ENCODE measurements at regions not wholly inside any gene's neighbourhood (a gene's known extent, or its start where the extent isn't known, plus 50 kb on each side); places are given as distances from the start of the nearest gene placed in this dataset.

DNA sequence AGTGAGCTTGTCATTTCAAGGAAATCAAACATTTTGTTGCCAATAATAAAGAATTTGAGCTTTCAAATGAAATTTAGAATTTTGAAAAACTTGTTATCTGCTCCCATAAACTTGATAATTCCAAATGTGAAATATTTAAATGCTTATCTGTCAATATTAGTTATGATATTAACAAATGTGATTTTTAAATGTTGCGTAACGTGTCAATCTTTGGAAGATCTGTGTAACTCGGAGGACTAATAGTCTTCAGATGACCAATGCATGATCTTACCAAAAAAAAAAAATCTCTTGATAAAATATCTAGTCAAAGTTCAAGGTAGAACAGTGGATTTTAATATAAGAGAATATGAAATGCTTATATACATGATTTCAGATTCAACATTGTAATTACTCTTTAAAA lies 274.5 kb upstream of the HSF2 start:
- no peaks in the 10 kb centered on the region for H3K4me1 ChIP-seq (ENCODE audit: insufficient read depth, low read length)
- no peaks in the 10 kb centered on the region for H3K27me3 ChIP-seq (ENCODE audit: insufficient read depth, low read length)
- no peak overlapping the region for H3K4me3 ChIP-seq (ENCODE audit: low read length)
- no peaks in the 10 kb centered on the region for H3K9me3 ChIP-seq (ENCODE audit: low read depth, low read length)

DNA sequence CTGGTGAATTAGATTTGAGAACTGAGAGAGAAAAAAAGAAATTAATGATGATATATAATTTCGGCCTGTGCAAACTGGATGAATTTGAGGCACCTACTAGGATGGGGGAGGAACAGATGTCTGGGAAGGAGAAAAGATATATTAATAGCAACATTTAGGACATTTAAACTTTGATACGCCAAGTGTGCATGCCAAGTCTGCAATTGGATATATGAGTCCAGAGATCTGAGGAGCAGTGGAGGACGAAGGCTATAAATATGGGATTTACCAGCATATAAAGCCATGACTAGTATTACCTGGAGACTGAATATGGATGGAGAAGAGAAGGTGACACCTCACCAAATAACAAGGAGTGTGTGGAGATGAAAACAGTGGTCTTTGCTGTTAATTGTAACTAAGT lies 272.6 kb upstream of the HSF2 start:
- Histone ChIP-seq H3K4me3 (ENCODE audit: low read length) (no peak overlapping the region), H3K9me3 (ENCODE audit: low read depth, low read length) (no peaks in the 10 kb centered on the region), H3K4me1 (ENCODE audit: insufficient read depth, low read length) (no peaks in the 10 kb centered on the region), H3K27me3 (ENCODE audit: insufficient read depth, low read length) (no peaks in the 10 kb centered on the region)

DNA sequence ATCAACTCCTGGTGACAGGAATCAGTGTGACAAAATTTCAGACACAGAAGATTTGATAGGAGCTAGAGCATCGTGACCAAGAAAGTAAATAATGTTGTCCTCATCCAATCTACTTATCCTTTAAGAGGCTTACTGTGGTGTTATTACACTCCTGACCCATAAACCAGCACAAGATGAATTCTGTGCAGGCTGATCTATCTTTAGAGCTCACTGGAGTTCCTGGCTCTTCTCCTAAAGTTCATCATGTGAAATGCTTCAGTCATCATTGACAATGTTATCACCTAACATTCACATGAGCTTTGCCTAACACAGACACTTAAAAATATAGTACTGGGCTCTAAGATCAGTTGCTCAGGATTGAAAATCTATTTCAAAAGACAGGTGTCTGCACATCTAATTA lies 271.0 kb upstream of the HSF2 start:
- Histone ChIP-seq H3K4me1 (ENCODE audit: insufficient read depth, low read length) (no peaks in the 10 kb centered on the region), H3K27me3 (ENCODE audit: insufficient read depth, low read length) (no peaks in the 10 kb centered on the region), H3K4me3 (ENCODE audit: low read length) (no peak overlapping the region), H3K9me3 (ENCODE audit: low read depth, low read length) (no peaks in the 10 kb centered on the region)

DNA sequence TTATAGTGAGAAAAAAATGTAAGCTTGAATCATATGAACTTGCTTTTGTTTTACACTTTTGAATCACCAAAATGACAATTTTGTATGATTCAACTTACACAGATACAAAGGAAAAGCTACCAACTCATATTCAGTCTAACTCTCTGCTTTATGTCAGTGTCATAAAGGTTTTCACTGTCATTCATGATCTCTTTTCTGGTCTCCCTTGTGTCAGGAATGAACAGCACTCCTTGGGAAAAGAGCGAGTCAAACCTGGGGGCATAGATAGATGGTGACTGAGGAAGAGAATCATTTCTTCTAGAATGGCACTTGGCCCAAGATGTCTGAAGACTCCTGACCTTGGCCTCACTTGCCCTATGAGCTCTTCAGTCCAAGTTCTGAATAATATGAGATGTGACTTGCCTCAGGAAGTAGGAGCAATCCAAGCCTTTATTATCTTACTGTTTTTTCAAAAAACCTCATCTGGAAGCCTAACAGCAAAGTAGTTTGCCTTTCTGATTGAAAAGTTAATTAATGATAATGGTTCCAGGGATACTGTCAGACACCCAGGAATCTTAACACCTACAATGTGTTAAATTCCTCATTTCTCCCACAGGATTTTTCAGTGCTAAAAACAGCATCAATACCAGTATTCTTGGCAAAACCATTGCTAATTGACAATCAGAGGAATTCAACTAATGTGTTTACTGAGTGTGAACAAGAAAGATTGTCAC lies 270.0 kb upstream of the HSF2 start:
- no peak overlapping the region for H3K4me3 ChIP-seq (ENCODE audit: low read length)
- H3K27me3 ChIP-seq (ENCODE audit: insufficient read depth, low read length), result no peaks in the 10 kb centered on the region
- no peaks in the 10 kb centered on the region for H3K4me1 ChIP-seq (ENCODE audit: insufficient read depth, low read length)
- H3K9me3 ChIP-seq (ENCODE audit: low read depth, low read length), result no peaks in the 10 kb centered on the region

DNA sequence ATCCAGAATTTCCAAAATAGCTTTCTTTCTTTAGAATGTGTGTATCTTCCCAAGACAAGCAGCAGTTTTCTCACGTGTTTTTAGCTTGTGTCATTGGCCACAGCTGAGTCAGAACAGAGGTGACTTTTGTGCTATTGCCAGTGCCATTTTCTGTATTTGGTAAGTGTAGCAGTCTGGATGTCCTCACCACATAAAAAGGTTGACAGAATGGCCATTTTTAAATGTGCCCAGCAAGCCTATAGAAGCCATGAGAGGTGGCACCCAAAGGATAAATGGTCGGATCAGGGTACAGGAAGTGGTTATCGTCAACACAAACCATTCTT lies 269.5 kb upstream of the HSF2 start:
- Histone ChIP-seq H3K4me3 (ENCODE audit: low read length) (no peak overlapping the region), H3K4me1 (ENCODE audit: insufficient read depth, low read length) (no peaks in the 10 kb centered on the region), H3K27me3 (ENCODE audit: insufficient read depth, low read length) (no peaks in the 10 kb centered on the region), H3K9me3 (ENCODE audit: low read depth, low read length) (no peaks in the 10 kb centered on the region)

DNA sequence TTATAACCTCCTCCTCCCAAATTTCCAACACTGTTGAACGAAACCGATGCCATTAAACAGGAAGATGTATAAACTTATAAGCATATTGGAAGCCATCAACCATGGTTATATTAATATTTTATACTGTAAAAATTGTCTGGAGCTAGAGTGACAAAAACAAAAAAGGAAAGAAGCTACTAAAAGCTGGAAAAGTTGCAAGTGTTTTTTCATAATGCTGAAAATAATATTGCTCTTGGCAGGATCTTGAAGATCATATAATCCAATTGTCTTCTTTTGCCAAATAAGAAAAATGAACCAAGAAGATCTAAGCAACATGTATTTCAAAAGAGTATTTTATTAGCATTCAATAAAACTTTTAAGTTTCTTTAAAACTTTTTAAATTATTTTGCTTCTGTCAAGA lies 268.9 kb upstream of the HSF2 start:
- Histone ChIP-seq H3K9me3 (ENCODE audit: low read depth, low read length) (no peaks in the 10 kb centered on the region), H3K4me1 (ENCODE audit: insufficient read depth, low read length) (no peaks in the 10 kb centered on the region), H3K4me3 (ENCODE audit: low read length) (no peak overlapping the region), H3K27me3 (ENCODE audit: insufficient read depth, low read length) (no peaks in the 10 kb centered on the region)

DNA sequence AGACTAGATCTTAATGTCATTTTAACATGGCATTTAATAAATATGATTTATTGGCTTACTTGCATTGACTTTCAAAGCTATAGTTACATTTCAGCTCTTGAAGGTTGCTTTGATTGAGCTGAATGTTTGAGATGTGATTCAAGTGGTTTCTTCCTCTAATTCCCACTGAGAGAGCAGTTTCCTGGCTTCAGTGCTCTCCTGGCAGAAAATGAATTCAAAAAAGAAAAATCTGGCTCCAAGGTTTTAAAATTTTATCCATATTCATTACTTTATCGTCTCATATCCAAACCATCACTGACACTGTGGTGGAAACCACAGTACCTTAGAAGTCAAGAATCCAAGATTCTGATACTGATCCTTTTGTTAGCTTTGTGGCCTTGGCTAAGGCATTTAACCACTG lies 263.1 kb upstream of the HSF2 start:
- Histone ChIP-seq H3K27me3 (ENCODE audit: insufficient read depth, low read length) (no peaks in the 10 kb centered on the region), H3K4me3 (ENCODE audit: low read length) (no peak overlapping the region), H3K9me3 (ENCODE audit: low read depth, low read length) (no peaks in the 10 kb centered on the region), H3K4me1 (ENCODE audit: insufficient read depth, low read length) (no peaks in the 10 kb centered on the region)

DNA sequence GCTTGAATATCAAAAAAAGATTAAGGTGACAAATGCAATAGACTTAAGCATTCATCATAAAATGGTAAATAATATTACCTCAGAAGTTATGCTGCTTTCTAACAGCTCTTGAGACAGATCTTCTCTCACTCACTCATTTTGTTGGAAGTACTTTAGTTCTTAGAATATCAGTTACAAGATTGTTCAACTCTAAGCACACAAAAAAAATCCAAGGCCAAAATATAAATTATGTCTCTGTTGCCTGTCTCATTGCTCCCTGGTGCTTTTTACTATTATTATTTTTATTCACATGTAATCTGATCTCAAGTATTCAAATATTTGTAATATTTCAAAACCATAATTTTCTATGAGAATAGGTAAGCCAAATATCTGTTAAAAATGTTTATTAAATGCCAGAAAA lies 259.4 kb upstream of the HSF2 start:
- Histone ChIP-seq H3K4me1 (ENCODE audit: insufficient read depth, low read length) (no peaks in the 10 kb centered on the region), H3K27me3 (ENCODE audit: insufficient read depth, low read length) (no peaks in the 10 kb centered on the region), H3K4me3 (ENCODE audit: low read length) (no peak overlapping the region), H3K9me3 (ENCODE audit: low read depth, low read length) (no peaks in the 10 kb centered on the region)

DNA sequence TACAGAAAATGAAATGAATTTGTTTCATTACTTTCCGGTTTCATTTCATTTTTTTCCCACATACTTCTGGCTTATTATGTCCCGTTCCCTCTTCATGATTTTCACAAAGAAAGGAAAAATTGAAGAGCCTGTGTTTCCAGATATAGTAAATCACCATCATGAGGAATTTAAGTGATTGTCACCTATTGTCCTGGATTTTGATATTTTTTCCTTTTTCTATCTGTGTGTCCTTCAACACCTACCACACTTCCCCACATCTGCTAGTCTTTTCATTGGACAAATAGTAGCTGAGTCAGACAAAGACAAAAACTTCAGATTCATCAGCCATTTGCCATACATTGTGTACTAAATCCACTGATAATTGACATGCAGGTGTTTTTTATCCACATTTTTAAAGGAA lies 258.2 kb upstream of the HSF2 start:
- Histone ChIP-seq H3K4me1 (ENCODE audit: insufficient read depth, low read length) (no peaks in the 10 kb centered on the region), H3K9me3 (ENCODE audit: low read depth, low read length) (no peaks in the 10 kb centered on the region), H3K27me3 (ENCODE audit: insufficient read depth, low read length) (no peaks in the 10 kb centered on the region), H3K4me3 (ENCODE audit: low read length) (no peak overlapping the region)

DNA sequence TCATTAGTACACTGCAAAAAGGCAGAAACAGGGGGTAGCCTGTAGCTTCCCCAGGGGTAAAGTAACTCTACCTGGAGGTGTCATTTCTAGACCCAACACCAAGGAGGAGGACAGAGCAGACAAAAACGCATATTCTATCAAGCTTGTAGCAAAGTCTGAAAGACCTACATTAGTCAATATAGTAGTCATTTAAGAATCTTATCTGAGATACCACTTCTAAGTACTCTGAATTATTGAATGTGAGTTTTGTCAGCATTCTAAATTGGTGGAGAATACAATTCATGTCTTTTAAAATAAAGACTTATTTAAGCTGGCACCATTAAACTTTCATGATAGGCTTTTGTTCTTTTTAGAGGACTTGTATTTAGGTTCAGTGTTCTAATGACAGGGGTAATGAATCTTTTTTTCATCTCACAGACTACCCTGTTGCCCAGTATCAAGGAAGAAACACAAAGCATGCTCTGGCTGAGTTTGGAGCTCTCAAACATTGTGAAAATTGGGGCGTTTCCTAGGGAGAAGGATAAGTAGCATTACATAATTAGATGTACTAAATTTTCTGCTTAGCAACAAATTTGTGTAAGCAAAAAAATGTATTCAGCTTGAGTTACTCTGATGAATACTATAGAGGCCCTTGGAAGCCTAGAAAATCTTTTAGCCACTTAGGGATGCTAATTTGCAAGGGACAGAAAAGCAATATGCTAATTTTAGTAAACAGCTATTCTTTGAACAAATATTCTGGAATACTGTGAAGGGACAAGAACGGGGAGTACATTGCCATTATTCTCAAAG lies 255.4 kb upstream of the HSF2 start:
- Histone ChIP-seq H3K4me1 (ENCODE audit: insufficient read depth, low read length) (no peaks in the 10 kb centered on the region), H3K4me3 (ENCODE audit: low read length) (no peak overlapping the region), H3K9me3 (ENCODE audit: low read depth, low read length) (no peaks in the 10 kb centered on the region), H3K27me3 (ENCODE audit: insufficient read depth, low read length) (no peaks in the 10 kb centered on the region)

DNA sequence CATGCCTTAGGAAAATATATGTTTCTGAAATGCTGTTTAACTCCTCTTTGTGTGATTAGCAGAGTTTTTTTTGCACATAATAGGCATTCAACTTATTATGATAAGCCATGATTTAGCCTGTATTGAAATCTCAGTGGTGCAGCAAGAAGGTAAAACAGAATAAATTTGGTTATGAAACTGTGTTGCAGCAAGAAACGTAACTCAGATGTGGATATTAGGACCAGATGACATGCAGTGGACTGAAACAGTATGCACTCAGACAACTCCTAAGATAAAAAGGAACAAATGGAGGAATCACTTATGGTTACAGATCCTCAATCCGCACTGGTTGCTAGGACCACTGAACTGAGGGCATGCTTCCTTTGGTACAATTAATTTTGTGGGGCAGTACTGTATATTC lies 254.2 kb upstream of the HSF2 start:
- Histone ChIP-seq H3K9me3 (ENCODE audit: low read depth, low read length) (no peaks in the 10 kb centered on the region), H3K4me3 (ENCODE audit: low read length) (no peak overlapping the region), H3K27me3 (ENCODE audit: insufficient read depth, low read length) (no peaks in the 10 kb centered on the region), H3K4me1 (ENCODE audit: insufficient read depth, low read length) (no peaks in the 10 kb centered on the region)

DNA sequence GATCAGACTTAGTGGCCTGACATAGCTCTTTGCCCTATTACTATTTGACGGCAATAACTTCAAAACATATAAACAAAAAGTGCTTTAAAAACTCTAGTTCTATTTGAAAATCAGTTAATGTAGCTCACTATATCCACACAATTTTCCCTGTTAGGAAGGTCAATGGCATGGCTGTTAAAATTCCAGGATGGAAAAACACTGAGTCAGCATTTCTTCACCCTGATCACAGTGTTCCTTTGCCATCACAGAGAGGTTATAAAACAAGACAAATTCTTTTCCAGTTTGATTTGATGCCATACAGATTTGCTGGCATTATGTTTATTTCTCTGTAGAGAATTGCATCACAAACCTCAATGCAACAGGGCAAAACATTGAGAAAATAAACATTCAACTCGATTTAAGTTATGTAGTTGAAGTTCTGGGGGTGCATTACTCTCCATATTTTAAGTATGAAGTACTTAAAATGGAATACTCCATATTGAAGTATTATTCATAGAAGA lies 253.7 kb upstream of the HSF2 start:
- no peaks in the 10 kb centered on the region for H3K4me1 ChIP-seq (ENCODE audit: insufficient read depth, low read length)
- no peaks in the 10 kb centered on the region for H3K9me3 ChIP-seq (ENCODE audit: low read depth, low read length)

DNA sequence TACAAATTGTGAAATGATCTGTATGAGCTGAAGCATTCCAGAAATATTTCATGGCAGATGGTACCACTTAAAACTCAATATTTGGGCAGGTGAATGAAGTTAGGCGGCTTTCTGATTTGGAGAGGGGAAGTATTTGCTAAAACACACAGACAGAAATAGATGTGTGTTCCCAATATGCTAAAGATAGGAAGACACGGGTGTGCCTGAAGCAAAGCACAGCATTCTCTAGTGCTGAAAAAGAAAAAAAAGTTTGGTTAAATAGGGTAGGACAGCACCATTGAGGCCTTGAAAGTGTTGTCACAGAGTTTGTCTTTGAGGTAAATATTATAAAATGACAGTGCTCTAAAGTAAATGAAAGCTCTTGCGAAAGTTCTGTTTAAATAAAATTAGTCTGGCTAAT lies 252.2 kb upstream of the HSF2 start:
- Histone ChIP-seq H3K4me3 (ENCODE audit: low read length) (no peak overlapping the region), H3K9me3 (ENCODE audit: low read depth, low read length) (no peaks in the 10 kb centered on the region), H3K4me1 (ENCODE audit: insufficient read depth, low read length) (no peaks in the 10 kb centered on the region)

More for the DNA sequence above, 253.7 kb upstream of the HSF2 start:
- Histone ChIP-seq H3K27me3 (ENCODE audit: insufficient read depth, low read length) (no peaks in the 10 kb centered on the region), H3K4me3 (ENCODE audit: low read length) (no peak overlapping the region)

DNA sequence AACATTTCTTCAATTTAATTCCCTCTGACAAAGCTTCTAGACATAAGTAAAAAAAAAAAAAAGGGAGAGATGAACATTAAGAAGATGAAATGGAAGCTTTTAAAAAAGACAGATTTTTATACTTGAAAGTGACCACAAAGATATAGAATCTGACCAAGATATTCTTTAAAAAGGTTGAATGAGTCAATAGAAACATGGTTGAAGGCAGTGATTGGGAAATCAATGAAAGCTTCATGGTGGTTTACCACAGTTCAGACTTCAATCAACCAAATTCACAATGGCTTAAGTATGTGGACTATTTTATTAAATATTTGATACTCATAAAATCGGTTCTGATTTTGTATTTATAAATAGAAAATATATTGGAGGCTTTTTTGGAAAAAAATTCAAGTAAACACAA lies 248.4 kb upstream of the HSF2 start:
- Histone ChIP-seq H3K4me1 (ENCODE audit: insufficient read depth, low read length) (no peaks in the 10 kb centered on the region), H3K27me3 (ENCODE audit: insufficient read depth, low read length) (no peaks in the 10 kb centered on the region), H3K9me3 (ENCODE audit: low read depth, low read length) (no peaks in the 10 kb centered on the region), H3K4me3 (ENCODE audit: low read length) (no peak overlapping the region)

More for the DNA sequence above, 252.2 kb upstream of the HSF2 start:
- no peaks in the 10 kb centered on the region for H3K27me3 ChIP-seq (ENCODE audit: insufficient read depth, low read length)

DNA sequence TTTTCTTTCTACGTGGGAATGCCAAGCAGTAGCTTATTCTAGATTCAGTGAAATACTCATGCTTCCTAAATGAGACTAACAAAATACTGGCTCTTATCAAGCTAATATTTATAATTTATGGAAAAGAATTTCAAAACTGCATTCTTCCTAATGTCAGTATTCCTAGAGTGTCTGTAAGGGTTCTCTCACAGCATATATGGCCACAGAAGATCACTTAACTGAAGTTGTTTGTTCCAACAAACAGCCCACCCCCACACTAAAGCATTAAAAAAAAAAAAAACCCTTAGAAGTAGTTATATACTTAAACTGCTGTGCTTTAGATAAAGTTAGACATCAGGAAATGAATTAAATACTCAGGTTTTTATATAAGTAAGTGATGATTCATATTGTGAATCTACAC lies 247.7 kb upstream of the HSF2 start:
- Histone ChIP-seq H3K4me1 (ENCODE audit: insufficient read depth, low read length) (no peaks in the 10 kb centered on the region), H3K27me3 (ENCODE audit: insufficient read depth, low read length) (no peaks in the 10 kb centered on the region), H3K4me3 (ENCODE audit: low read length) (no peak overlapping the region), H3K9me3 (ENCODE audit: low read depth, low read length) (no peaks in the 10 kb centered on the region)

DNA sequence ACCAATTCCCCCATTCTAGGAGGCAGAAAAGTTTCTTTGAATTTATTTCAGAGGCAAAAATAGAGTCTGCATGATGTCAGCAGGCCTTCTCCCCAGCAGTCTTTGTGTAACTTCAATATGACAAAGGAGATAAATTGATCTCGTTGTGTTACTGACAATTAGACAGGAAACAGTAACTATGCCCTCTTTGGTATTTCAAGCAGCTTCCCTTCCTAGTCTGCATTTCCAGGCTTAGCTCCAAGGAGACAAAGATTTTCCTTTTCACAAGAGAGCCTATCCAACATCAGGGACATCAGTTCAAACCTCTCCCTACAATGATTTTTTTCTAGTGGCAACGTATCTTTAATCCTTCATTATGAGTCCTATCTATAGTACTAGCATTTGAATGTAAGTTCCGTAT lies 245.9 kb upstream of the HSF2 start:
- H3K9me3 ChIP-seq (ENCODE audit: low read depth, low read length), result no peaks in the 10 kb centered on the region
- no peaks in the 10 kb centered on the region for H3K4me1 ChIP-seq (ENCODE audit: insufficient read depth, low read length)
- no peaks in the 10 kb centered on the region for H3K27me3 ChIP-seq (ENCODE audit: insufficient read depth, low read length)
- no peak overlapping the region for H3K4me3 ChIP-seq (ENCODE audit: low read length)
